Fibroblast of skin of right biceps (primary cell): ENCODE measurements at regions not wholly inside any gene's neighbourhood (a gene's known extent, or its start where the extent isn't known, plus 50 kb on each side); places are given as distances from the start of the nearest gene placed in this dataset.

Source experiments
- DNase-seq: peaks from one replicate; pipeline ENCODE4 v3.0.0-alpha.2; 2013

GRCh38 chr9:18359335-18359734, 114.6 kb upstream of the ADAMTSL1 start:
- DNase-seq = peak; percentile 95

DNA sequence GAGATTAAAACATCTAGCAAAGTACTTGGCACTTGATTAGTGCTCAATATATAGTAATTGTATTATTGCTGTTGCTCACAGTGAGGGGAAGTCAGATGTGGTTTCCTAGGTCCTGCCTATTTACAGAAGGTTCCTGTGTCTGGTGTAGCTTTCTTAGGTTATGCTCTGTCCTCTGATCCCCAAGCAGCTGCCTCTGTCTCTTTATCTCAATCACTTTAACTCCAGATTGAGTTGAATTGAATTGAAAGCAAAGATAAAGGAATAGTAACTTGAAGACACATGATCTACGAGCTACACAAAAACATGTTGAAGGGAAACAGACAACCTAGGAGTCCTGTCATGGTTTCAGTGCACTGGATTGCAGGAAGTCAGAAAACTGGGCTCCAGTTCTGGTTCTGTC, 113.9 kb upstream of the ADAMTSL1 start:
- DNase-seq = no peak

- DNase-seq = peak; percentile 60
Measured at GRCh38 chr9:18361646-18362045, 112.3 kb upstream of the ADAMTSL1 start.

GRCh38 chr9:18362166-18362565, 111.8 kb upstream of the ADAMTSL1 start:
- DNase-seq = no peak

GRCh38 chr9:18362901-18363685, 110.9 kb upstream of the ADAMTSL1 start:
- peak; percentile 88 for DNase-seq

DNA sequence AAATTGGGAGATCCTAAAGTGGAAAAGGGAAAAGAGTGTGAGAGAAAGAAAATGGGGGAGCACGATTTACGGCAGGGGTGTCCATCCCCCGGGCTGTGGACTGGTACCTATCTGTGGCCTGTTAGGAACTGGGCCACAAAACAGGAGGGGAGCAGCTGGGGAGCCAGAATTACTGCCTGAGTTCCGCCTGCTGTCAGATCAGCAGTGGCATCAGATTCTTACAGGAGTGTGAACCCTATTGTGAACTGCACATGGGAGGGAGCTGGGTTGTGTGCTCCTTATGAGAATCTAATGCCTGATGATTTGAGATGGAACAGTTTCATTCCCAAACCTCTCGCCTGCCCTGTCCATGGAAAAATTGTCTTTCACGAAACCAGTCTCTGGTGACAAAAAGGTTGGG, 108.3 kb upstream of the ADAMTSL1 start:
- no peak for DNase-seq

GRCh38 chr9:18366184-18366583, 107.8 kb upstream of the ADAMTSL1 start:
- DNase-seq = no peak

DNA sequence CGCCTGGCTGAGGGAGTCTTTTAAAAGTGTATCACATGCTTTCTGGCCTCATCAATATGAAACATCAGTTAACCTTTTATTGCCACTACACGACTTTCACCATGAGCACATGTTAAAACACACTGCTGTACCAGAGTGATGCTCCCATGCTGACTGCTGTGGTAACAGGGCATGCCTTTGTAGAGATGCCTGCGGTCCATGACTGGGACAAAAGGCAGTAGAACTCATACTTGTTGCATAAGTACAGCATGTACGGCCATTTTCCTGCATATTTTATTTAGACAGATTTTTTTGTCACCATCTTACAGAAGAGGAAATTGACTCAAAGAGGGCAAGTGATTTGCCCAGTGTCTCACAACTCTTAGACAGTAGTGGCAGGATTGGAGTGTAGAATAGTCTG, 105.7 kb upstream of the ADAMTSL1 start:
- DNase-seq = peak; percentile 66

GRCh38 chr9:18371141-18371540, 102.8 kb upstream of the ADAMTSL1 start:
- no peak for DNase-seq

- no peak for DNase-seq
Measured at GRCh38 chr9:18371621-18372020, 102.3 kb upstream of the ADAMTSL1 start.

- DNase-seq = peak; percentile 92
Measured at GRCh38 chr9:18379073-18379811, 94.7 kb upstream of the ADAMTSL1 start.

DNA sequence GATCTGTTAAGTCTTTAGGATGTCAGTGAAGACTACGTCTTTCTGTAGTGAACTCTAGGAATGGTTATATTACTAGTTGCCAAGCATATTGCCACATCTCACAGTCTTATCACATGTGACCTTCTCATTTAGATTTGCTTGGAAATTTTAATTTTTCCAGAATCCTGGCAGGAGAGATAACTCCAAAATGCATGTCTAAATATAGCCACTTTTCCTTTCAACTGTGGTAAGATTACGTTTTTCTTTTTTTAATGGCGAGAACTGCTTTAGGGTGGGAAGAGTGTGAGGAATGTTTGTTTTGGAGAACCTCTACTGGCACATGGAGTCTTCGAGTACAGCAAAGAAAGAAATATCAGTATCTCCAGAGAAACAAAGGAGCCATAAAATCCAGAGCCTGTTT, 91.7 kb upstream of the ADAMTSL1 start:
- DNase-seq = peak; percentile 23

GRCh38 chr9:18384066-18384465, 89.9 kb upstream of the ADAMTSL1 start:
- no peak for DNase-seq

GRCh38 chr9:18385696-18386490, 88.1 kb upstream of the ADAMTSL1 start:
- DNase-seq = peak; percentile 87

- peak; percentile 30 for DNase-seq
Measured at GRCh38 chr9:18390393-18390792, 83.6 kb upstream of the ADAMTSL1 start.

DNA sequence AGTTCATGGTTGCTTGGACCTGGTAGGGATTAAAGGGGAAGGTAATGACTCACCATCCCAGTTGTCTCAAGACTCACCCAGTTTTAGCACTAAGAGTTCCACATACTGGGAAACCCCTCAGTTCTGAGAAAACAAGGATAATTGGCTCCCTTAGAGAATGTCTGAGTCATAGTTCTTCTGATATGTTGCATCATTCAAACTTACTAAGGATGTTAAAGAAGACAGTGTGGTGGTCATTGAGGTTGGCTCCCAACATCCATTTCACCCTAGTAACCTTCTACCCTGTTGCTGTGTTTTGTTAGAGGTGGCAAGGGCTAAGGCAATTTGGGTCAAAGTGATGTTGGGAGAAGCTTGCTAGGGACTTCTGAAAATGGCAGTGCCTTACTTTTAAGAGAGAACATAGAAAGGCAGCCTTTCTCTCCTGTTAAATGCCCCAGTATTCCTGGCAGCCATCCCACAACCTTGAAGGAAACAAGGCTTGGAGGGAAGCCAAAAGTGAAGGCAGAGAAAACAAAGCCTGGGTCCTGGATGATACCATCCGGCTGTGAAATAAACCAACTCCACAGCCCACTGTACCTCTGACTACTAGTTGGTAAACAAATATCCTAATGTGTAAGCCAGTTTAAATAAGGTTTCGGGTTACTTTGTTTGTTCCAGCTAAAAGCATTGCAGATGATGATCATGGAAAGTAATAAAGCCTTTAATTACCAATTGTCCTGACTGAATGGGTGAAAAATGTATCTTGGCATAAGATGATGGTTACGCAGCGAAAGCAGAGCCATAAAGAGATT, 80.4 kb upstream of the ADAMTSL1 start:
- peak; percentile 97 for DNase-seq

GRCh38 chr9:18394847-18395351, 79.1 kb upstream of the ADAMTSL1 start:
- DNase-seq = no peak

GRCh38 chr9:18396102-18396728, 77.7 kb upstream of the ADAMTSL1 start:
- DNase-seq = peak; percentile 49

GRCh38 chr9:18397076-18397475, 76.9 kb upstream of the ADAMTSL1 start:
- no peak for DNase-seq

GRCh38 chr9:18398038-18398437, 75.9 kb upstream of the ADAMTSL1 start:
- DNase-seq = no peak

DNA sequence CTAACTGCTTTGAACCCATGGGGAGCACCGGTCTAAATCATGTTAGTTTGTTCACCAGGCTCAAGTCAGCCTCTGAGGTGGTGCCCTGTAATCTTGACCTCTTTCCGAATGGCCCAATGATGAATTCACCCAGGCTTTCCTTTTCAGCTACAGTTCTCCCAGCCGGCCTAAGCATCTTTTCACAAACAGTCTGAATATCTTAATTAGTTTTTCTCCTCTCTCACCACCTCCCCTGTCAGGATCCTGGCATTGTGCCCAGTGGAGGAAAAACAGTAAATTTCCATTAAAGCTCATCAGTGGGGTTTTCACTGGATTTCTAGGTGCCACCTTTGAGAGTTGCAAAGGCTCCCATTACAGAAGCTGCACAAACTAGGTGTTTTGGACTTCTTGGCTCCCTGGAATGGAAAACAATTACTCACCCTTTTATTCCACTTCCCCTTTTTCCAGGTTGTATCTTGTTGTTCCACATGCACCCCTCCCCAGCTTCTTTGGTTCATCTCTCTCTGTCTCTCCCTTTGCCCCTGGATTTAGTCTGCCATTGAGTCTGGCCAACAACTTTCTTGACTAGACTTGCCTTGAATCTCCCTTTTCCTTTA, 69.4 kb upstream of the ADAMTSL1 start:
- DNase-seq = no peak

DNA sequence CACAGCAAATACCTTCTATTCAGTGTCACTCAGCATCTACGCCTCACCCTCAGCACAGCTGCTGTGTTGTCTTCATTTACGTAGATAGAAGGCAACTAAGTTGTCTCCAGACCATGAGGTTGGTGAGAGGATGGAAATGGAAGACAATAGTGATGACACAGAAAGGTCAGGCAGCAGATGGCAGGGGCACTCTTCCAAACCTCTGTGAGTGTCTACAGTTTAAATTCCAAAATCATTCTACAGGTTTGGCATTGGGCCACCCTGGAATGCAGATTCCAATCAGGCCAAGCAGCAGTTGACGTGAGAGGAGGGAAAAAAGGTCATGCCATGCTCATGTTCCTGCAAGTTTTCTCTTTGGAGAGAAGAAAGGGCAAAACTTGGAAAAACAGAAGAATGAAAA, 68.7 kb upstream of the ADAMTSL1 start:
- peak; percentile 58 for DNase-seq
